HCT116 (cell line): ENCODE measurements at regions not wholly inside any gene's neighbourhood (a gene's known extent, or its start where the extent isn't known, plus 50 kb on each side); places are given as distances from the start of the nearest gene placed in this dataset.

ENCODE experiments used
- EZH2phosphoT487 ChIP-seq: fragments of 200-600 bp; IDR thresholded peaks from 2 replicates; pipeline ENCODE4 v1.6.1; 2018; ENCODE audit warnings: antibody characterized with exemption, borderline replicate concordance
- POLR2A ChIP-seq: IDR thresholded peaks from 2 replicates; pipeline ENCODE4 v1.7.0; 2011; ENCODE audit warnings: borderline replicate concordance; ENCODE audit not compliant: insufficient read depth, insufficient read length; ENCODE audit errors: extremely low read depth
- TF ChIP-seq, protein P1 (sequence below), 3 experiments: fragments of 200-600 bp in 1 of 3; sonication (generic) in 1 of 3; IDR thresholded peaks in 2 of 3; conservative IDR thresholded peaks in 1 of 3; 2 replicates each; pipeline ENCODE4 v1.5.1; 2012 to 2017; ENCODE audit warnings: low read depth in 2 of 3, low read length in 2 of 3, antibody characterized with exemption in 1 of 3, borderline replicate concordance in 1 of 3, control low read depth in 1 of 3, mild to moderate bottlenecking in 1 of 3, mixed read lengths in 1 of 3, mixed run types in 1 of 3, moderate library complexity in 1 of 3; ENCODE audit not compliant: insufficient read depth in 1 of 3

DNA sequence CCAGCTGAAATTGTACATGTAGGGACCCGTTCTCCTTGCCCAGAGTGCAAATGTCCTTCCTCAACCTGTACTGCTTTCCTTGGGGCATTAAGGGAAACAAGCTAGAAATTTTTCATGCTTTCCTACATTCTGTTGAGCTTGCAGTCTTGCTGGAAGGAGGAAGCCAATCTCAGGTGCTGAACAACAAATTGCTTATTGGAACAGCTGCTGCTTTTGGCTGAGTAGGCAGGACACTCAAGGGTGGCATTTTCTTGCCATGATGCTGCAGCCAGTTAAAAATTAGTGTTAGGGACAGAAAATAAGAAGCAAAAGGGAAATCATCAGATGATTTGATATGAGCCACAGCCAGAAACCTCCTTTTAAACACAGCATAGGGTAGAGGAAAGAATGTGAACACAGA, 223.7 kb downstream of the QDPR start:
- TF ChIP-seq, protein P1, sequence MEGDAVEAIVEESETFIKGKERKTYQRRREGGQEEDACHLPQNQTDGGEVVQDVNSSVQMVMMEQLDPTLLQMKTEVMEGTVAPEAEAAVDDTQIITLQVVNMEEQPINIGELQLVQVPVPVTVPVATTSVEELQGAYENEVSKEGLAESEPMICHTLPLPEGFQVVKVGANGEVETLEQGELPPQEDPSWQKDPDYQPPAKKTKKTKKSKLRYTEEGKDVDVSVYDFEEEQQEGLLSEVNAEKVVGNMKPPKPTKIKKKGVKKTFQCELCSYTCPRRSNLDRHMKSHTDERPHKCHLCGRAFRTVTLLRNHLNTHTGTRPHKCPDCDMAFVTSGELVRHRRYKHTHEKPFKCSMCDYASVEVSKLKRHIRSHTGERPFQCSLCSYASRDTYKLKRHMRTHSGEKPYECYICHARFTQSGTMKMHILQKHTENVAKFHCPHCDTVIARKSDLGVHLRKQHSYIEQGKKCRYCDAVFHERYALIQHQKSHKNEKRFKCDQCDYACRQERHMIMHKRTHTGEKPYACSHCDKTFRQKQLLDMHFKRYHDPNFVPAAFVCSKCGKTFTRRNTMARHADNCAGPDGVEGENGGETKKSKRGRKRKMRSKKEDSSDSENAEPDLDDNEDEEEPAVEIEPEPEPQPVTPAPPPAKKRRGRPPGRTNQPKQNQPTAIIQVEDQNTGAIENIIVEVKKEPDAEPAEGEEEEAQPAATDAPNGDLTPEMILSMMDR (IDR thresholded peaks at IDR 0.05 in 2 of 3, conservative IDR thresholded peaks at IDR 0.05 in 1 of 3; ENCODE audit: borderline replicate concordance in 1 of 3, insufficient read depth in 1 of 3, low read depth in 2 of 3, low read length in 2 of 3): no peak
- TF ChIP-seq EZH2phosphoT487: no peak
- TF ChIP-seq POLR2A: no peak
